ENCODE measurements at regions not wholly inside any gene's neighbourhood (a gene's known extent, or its start where the extent isn't known, plus 50 kb on each side); places are given as distances from the start of the nearest gene placed in this dataset.

DNA sequence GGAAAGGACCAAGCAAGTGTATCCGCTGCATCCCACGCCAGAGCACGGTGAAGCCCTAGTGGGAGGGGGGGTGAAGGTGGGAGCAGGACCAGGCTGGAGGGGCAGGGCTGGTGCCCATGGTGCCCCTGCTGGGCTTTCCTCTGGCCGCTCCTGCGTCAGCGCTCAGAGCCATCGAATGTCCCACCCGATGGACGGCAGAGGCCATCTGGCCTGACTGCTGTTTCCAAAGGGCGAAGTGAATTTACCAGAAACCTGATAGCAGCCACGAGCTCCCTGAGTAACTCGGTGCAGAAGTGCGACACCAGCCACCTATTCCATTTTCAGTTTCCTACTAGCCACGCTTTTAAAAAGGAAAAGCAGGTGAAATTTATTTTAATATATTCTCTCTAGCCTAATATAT lies 203.6 kb upstream of the CIBAR2 start:
- no peak for DNase-seq

DNA sequence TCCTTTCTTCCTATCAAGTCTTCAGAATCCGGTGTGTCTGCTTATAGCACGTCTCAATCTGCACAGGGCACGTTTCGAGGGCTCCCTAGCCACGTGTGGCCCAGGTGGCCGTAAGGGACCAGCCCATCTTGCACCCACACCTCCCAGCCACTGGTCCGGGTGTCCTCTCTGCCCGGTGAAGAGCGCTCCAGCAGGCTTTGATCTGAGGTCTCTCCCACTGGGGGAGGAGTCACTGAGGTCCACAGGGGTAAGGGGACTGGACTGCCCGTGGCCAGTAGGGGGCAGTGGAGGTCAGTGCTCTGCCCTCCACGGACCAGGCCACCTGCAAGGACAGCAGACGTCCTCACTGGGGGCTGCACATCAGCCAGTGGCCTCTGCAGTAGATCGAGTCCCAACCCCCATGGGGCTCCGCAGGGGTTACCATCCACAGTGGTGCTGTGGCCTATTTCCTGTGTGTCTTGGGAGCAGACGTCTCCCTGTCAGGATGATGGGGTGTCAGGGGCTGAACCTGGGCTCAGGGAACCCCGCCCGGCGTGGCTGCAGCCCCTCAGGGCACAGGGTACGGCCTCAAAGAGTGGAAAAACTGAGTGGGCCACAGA lies 204.1 kb upstream of the CIBAR2 start:
- DNase-seq: peak; percentile 72

DNA sequence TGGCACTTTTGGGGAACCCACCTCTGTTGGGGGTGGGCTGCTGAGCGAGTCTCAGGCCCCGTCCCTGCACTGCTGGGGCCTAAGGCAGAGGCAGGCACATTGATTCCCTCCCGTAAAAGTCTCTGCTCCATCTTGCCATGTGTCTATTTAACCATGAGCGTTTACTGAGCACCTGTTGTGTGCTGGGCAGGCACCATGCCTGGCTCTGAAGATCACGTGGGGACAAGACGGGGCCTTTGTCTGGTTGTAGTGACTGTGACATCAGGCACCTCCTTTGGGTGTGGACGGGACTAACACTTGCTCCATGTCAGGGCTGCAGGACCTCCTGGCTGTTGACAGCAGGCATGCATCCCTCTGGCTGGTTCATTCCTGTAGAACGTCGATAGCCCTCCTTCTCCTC lies 204.7 kb upstream of the CIBAR2 start:
- DNase-seq: no peak

DNA sequence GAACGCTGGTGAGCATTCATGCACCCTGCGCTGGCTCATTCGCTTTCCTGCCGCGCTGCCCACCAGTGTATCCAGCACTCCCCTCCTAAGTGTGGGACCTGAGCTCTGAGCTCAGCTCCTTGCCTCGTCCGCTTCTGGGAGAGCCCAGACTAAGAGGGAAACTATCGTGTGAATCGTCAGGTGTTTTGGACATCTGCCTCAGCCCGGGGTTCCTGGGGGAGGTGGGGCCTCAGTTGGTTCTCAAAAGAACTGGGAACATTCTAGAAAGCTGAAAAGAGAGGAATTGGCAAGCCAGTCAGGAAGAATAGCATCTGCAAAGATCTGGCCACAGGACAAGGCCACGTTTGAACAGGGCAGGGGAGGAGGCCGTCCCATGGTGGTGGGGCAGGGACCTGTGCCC lies 205.4 kb upstream of the CIBAR2 start:
- DNase-seq: no peak

DNA sequence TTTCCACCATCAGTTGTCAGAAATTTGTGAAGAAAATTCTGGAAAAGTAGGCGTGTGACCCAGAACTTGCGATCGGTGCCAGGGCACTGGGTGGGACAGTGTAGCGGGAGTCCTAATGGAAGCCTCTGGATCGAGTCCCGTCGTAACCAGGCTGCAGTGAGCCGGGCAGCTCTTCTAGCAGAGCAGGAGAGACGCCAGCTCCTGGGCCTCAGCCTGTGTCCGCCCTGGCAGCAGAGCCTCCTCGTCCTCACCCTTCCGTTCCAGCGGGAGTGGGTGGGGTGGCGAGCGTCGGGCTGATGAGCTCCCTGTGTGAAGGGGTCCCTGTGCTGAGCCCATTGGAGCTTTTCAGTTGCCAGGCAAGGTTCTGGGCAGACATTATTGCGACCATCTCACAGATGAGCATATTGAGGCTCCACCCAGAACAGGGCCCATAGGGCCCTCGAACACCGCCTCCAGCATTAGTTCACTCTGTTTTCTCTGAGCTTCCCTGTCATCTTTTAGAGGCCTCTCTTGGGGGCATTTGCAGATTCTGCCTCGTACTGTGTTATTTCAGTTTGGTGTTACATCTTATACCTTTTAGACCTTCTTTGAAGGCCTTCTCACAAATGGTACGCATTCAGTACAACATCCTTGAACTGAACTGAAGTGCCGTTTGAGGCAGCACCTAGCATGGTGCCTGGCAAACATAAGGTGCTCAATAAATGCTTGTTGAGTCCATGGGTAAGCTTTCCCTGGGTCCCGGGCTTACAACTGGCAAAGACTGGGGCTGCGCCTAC lies 207.1 kb upstream of the CIBAR2 start:
- DNase-seq: no peak

DNA sequence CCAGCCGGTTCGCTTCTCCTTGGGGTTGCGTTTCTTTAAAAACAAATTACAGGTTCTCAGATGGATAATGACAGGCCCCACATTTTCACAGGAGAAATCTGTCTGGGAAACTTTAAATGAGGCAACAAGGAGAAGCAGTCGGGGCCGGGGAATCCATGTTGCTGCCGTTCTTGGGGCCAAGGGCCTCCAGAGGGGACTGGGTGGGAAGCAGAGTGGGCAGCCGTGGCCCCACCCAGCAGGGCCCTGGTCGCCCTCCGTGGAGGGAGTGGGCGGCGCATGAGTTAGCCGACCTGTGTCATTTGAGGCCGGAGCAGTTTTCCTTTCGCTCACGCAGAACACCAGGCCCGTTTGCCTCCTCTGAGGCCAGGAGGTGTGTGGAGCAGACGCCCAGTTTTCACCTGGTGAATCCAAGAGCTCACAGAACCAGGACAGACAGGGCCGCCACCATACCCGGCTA lies 207.7 kb upstream of the CIBAR2 start:
- DNase-seq: no peak

DNA sequence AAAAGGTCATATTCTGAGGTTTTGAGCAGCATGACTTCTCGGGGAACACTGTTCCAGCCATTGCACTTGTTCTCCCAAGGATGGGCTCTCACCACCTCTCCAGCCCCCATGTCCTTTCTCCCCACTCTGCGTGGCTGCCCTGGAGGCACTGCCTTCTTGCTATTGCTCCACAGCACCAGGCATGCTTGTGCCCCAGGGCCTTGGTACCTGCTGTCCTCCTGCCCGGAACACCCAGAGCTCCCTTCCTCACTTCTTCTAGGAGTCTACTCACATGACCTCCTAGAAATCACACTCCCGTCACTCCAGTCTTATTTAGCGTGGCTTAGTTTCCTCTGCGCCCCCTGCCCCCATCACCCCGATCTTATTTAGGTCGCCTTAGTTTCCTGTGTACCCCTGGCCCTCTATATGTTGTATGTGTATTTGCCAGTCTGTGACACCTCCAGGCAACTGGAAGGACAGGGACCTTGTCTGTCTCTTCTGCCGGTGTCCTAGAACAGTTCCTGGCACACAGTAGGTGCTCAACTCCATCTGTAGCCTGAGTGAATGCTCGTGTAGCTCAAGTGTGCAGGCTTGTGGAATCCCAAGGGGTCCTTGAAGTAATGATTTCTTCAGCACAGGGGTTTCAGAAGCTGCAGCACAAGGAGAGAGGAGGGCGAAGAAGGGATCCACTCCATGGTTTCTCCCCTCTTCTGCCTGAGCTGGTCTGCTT lies 208.6 kb upstream of the CIBAR2 start:
- DNase-seq: no peak

DNA sequence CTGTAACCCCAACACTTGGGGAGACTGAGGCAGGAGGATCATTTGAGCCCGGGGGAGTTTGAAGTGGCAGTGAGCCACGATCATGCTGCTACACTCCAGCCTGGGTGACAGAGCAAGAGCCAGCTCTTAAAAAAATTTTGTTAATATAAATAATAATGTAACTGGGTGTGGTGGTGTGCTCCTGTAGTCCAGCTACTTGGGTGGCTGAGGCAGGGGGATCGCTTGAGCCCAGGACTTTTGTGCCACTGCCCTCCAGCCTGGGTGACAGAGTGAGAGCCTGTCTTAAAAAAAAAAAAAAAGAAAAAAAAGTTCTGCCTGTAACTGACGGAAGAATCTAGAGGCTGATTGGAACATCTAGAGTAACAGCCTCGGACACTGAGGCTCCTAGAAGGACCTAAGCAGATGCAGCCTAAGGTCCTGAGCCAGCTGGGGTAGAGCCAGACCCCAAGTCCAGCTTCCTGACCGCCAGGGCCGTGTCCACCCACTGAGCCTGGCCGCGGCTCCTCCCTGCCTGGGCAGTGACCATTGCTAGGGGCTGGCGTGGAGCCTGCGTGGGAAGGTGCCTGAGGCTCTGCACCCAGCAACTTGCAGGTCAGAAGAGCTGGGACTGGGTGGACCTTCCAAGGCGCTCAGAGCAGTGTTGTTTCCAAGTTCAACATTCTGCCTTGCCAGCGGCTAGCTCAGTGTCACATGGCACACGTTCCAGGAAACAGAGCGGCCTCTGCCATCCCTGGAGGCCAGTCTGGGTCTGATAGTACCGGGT lies 209.4 kb upstream of the CIBAR2 start:
- no peak for DNase-seq

DNA sequence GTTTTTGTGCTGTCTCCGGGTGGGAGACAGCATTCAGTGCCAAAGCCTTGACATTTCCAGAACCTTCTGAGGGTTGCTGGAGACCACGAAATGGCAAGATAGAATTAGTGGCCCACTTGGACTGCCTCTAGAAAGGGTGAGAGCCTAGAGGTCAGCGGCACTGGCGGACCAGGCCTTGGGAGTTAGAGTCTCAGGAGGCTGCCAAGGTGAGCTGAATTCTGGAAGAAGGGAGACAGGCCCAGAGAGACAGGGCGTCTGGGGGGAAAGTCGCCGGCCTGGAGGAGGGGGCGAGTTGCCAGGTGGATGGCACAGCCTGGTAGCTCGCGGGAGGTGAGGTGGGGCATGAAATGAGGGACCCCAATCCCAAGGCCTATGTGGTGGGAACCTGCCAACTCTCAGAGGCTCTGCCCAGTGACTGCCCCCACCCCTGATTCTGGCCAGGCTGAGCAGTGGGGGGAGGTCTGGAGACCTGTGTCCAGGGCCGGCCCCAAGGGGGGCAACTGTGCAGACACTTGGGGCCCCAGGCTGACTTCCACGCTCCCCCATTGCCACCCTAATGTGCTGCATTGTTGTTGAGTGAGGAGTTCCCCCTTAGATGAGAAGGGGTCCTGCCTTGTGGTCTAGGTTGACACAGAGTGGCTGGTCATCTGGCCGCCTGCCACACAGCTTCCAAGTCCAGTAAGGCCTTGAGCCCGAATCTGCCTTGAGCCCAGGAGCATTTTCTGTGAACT lies 211.1 kb upstream of the CIBAR2 start:
- DNase-seq: no peak

DNA sequence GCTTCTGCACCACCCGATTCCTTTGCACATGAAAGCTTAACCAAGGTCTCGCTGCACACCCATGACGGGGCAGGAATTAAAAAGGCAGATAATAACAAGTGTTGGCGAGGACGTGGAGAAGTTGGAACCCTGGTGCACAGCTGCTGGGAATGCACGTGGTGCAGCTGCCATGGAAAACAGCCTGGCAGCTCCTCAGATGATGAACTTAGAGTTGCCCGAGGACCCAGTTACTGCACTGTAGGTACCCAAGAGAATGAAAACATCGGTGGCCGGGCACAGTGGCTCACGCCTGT lies 211.6 kb upstream of the CIBAR2 start:
- no peak for DNase-seq

DNA sequence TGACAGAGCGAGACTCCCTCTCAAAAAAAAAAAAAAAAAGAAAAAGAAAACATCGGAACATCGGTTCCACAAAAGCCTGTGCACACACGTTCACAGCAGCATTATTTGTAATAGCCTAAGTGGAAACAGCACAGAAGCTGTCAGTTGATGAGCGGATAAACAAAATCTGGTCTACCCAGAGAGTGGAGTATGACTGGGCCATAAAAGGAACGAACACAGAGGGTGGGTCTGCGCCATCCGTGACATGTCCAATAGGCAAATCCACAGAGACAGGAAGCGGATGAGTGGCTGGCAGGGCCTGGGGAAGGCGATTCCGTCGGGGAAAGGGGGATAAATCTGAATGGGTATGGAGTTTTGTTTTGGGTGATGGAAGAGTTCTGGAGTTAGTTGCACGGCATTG lies 212.2 kb upstream of the CIBAR2 start:
- no peak for DNase-seq

DNA sequence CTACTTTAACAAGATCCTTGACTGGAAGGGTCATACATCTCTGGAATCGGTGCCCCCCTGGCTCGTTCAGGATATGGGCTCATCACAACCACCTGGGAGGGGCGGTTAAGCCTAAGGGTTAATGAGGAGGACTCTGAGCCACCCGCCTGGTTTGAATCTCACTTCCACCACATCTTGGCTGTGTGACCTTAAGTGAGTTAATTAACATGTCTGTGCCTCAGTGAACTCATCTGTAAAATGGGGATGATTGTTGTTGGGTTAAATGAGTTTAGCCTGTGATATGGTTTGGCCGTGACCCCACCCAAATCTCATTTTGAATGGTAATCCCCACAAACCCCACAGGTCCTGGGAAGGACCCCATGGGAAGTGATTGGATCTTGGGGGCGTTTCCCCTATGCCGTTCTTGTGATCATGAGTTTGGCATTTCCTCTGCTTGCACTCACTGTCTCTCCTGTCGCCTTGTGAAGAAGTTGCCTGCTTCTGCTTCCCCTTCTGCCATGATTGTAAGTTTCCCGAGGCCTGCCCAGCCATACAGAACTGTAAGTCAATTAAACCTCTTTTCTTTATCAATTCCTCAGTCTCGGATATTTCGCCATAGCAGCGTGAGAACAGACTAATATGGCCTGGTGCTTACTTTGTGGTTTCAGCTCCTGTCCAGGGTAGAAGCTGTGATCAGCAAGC lies 214.0 kb upstream of the CIBAR2 start:
- no peak for DNase-seq

DNA sequence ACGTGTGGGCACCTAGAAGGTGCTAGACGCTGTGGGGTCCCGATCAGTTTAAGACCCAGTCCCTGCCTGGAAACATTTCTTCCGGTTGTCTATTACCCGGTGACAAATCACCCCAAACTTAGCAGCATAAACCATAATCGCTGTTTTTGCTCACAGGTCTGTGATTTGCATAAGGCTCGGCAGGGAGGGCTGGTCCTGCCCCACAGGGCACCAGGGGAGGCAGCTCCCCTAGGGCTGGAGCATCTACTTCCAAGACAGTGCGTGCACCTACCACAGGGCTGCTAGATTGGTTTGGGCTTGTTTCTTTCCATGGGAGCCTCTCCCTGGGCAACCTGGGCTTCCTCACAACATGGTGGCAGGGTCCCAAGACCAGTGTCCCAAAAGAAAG lies 214.5 kb upstream of the CIBAR2 start:
- DNase-seq: no peak

DNA sequence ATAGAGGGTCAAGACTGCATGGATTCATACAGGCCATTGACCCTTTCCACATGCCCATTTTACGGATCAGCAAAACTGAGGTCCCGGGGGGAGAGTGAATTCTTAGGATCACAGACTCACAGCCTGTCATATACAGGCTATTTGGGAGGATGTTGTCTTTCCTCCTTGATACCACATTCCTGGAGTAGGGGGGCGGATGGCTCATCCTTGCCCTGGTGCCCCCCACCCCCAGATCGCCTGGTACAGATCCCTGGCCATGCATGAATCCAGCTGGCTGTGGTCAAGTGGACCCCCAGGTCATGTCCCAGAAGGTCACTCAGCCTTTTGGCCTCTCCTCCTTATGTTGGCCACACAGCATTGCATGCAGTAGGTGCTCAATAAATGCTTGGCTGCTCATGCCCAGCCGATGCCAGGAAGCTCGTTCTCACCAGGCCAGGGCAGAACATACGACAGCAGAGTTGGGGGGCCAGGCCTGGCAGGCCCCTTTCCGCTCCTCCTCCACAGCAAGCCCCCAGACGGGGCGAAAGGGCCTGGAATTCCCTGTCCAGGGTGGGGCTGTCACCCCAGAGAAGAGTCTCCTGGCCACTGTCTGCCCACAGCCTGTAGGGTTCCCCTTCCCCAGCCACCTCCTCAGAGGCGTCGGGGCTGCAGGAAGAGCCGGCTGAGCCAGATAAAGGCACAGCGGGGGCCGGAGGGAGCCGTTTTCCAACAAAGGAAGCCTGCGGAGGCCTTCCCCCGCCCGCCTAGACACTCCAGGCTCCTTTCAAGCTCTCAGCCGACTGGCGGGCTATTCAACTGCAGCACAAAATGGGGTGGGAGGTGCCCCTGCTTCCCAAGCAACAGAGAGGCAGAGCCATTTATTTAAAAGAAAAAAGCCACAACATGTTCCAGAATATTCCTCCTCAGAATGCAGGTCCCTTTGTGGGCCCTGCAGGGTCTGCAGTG lies 215.7 kb upstream of the CIBAR2 start:
- peak; percentile 88 for DNase-seq

DNA sequence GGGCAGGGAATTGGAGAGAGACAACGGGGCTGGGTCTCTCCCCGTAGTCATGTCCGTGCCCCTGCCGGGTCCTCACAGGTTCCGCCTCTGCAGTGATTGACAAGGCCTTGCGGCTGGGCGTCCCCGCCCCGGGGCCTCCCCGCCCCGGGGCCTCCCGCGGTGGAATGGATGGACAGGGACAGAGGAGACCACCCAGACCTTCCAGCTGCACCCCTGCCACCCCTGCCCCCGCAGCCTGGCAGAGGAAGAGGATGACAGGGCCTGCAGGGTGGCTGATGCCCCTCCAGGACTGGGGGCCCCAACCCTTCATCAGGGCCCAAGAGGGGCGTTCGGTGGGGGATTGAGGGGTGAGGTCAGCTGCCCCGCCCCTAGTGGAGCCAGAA lies 216.4 kb upstream of the CIBAR2 start:
- DNase-seq: peak; percentile 73

DNA sequence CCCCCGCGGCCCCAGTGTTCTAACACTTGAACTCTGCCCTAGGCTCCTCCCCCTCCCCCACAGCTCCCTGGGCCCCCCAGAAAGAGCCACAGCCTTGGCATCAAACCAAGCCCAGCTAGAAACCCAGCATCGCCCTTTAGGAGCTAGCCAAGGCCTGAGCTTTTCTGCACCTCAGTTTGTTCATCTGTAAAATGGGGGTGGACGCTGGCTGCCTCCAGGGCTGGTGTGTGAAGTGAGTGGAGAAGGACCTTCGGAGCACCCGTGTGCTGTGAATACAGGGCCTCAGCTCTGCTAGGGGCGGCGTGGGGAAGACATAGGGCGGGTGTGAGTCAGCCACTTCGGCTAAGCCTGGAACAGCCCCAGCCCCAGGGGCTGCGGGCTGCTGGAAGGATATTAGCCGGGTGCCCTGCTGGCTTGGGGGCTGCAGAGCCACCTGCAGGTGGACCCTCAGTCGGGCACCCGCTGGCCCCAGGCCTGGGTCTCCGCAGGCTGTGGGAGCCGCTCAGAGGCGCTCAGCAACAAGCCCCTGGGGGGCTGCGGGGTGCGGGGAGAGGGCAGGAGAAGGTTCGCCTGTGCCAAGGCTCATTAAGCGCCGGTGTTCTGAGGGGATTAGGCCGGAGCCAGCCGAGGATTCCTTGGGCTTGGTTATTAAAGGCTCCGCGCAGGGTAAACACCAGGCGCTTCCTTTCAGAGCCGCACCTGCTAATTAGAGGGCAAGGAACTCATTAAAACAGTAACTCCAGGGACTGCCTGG lies 217.0 kb upstream of the CIBAR2 start:
- DNase-seq: peak; percentile 95

DNA sequence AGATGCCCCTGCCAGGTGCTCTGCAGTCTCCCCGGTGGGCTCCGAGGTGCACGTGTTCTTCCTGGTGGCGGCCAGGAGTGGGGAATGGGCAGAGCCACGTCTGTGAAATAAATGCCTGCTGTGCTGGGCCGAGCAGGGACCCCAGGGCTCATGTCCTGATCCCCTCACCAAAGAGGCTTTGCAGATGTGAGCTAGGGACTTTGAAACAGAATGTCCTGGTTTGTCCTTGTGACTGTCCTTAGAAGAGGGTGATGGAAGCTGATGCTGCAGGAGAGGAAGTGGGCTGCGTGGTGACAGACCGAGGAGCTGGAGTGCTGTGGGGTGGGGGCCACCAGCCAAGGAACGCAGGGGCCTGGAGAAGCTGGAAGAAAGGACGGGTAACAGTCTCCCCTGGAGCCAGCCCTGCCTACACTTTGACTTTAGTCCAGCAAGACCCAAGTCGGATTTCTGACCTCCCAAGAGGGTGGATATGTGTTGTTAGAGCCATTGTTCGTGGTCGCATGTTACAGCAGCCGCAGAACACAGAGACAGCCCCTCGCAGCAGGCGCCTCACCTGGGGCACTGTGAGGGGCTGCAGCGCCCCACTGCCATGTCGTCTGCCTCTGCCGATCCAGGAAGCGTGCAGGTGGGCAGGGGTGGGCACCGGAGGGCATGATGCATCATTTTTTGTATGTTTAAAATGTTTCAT lies 217.9 kb upstream of the CIBAR2 start:
- DNase-seq: no peak

DNA sequence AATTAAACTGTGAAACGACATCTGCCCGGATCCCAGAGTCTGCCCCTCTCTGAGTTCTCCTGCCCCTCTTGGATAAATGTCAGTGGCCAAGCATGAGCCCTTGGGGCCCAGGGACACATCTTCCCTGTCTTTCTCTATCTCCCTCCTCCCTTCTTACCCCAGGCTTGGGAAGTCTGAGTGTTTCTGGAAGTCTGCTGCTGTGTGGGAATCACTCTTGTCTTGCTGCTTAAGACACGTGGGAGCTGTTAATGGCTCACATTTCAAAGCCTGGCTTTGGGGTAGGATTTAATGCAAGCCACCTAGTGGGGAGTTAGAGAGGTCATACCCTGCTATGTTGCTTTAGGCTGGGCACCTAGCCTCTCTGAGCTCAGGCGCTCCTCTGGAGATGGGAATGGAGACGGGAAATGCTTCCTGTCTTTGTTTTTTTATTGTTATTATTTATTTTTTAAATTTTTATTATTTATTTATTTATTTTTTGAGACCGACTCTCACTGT lies 218.5 kb upstream of the CIBAR2 start:
- peak; percentile 74 for DNase-seq

DNA sequence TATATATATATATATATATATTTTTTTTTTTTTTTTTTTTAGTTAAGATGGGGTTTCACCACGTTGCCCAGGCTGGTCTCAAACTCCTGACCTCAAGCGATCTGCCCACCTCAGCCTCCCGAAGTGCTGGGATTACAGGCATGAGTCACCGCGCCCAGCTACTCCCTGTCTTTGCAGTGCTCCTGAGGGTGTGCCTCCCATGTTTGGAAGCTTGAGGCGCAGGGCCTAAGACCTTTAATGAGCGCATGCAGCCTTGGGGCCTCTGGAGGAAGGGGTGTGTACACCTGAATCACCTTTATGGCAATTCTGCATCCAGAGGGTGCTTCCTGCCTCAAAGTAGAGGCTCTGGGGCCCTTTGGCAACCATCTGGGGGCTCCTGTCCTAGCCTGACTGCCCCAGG lies 219.4 kb upstream of the CIBAR2 start:
- DNase-seq: no peak

DNA sequence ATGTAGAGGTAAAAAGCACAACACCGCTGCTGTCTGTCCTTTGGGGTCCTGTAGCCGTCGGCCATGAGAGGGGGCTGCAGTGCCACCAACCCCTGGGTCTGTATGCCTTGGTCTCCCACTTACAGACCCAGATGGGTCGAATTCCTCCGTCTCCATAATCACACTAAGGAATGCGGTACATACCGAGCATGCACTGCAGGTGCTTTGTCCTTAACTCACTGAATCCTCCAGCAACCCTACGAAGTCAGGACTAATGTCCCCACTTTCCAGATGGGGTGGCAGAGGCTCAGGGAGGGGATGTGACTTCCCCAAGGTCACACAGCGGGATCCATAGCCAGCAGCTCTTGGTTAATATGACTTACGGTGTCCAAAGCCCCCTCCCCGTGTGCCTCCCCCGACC lies 219.9 kb upstream of the CIBAR2 start:
- no peak for DNase-seq

All from NCI-H1092 (cell line).